ENCODE measurements at regions not wholly inside any gene's neighbourhood (a gene's known extent, or its start where the extent isn't known, plus 50 kb on each side); places are given as distances from the start of the nearest gene placed in this dataset.

GRCh38 chr4:24666816-24667477, 82.6 kb upstream of the DHX15 start:
- no peak for DNase-seq (ENCODE audit: low read depth in 2 of 2)

GRCh38 chr4:24668956-24669355, 84.6 kb upstream of the DHX15 start:
- no peak for DNase-seq (ENCODE audit: low read depth in 2 of 2)

GRCh38 chr4:24669751-24670150, 85.4 kb upstream of the DHX15 start:
- DNase-seq (ENCODE audit: low read depth in 2 of 2), result no peak

GRCh38 chr4:24671849-24672248, 87.5 kb upstream of the DHX15 start:
- no peak for DNase-seq (ENCODE audit: low read depth in 2 of 2)

- no peak for DNase-seq (ENCODE audit: low read depth in 2 of 2)
These were observed 88.5 kb upstream of the DHX15 start for GRCh38 chr4:24672880-24673279.

- DNase-seq (ENCODE audit: low read depth in 2 of 2), result no peak
These were observed 89.9 kb upstream of the DHX15 start for GRCh38 chr4:24674279-24674678.

- no peak for DNase-seq (ENCODE audit: low read depth in 2 of 2)
These were observed 91.5 kb upstream of the DHX15 start for GRCh38 chr4:24675721-24676389.

GRCh38 chr4:24677909-24678308, 93.6 kb upstream of the DHX15 start:
- DNase-seq (ENCODE audit: low read depth in 2 of 2), result no peak

- DNase-seq (ENCODE audit: low read depth in 2 of 2), result no peak
These were observed 96.5 kb upstream of the DHX15 start for GRCh38 chr4:24680746-24681448.

- DNase-seq (ENCODE audit: low read depth in 2 of 2), result no peak
These were observed 98.8 kb upstream of the DHX15 start for GRCh38 chr4:24683116-24683515.

GRCh38 chr4:24686866-24687692, 102.7 kb upstream of the DHX15 start:
- peak in 1 of 2 experiments; percentile 17 for DNase-seq (ENCODE audit: low read depth in 2 of 2)

GRCh38 chr4:24688453-24688852, 104.1 kb upstream of the DHX15 start:
- DNase-seq (ENCODE audit: low read depth in 2 of 2), result no peak

GRCh38 chr4:24689212-24689611, 104.9 kb upstream of the DHX15 start:
- DNase-seq (ENCODE audit: low read depth in 2 of 2), result no peak

- DNase-seq (ENCODE audit: low read depth in 2 of 2), result no peak
These were observed 104.9 kb upstream of the SOD3 start for GRCh38 chr4:24690436-24690835.

- DNase-seq (ENCODE audit: low read depth in 2 of 2), result no peak
These were observed 101.7 kb upstream of the SOD3 start for GRCh38 chr4:24693636-24694035.

- no peak for DNase-seq (ENCODE audit: low read depth in 2 of 2)
These were observed 95.3 kb upstream of the SOD3 start for GRCh38 chr4:24700118-24700517.

GRCh38 chr4:24701683-24702082, 93.7 kb upstream of the SOD3 start:
- no peak for DNase-seq (ENCODE audit: low read depth in 2 of 2)

- no peak for DNase-seq (ENCODE audit: low read depth in 2 of 2)
These were observed 93.1 kb upstream of the SOD3 start for GRCh38 chr4:24702281-24702680.

- no peak for DNase-seq (ENCODE audit: low read depth in 2 of 2)
These were observed 92.1 kb upstream of the SOD3 start for GRCh38 chr4:24703298-24703697.

- DNase-seq (ENCODE audit: low read depth in 2 of 2), result no peak
These were observed 91.2 kb upstream of the SOD3 start for GRCh38 chr4:24704149-24704548.

GRCh38 chr4:24705016-24705753, 90.2 kb upstream of the SOD3 start:
- no peak for DNase-seq (ENCODE audit: low read depth in 2 of 2)

All from stimulated activated CD4-positive, alpha-beta T cell treated with anti-CD3 and anti-CD28 coated beads, Interleukin-12 subunit alpha, Interleukin-12 subunit beta, amount 100 ng/mL, for 24 hours (primary cell).